ENCODE measurements at regions not wholly inside any gene's neighbourhood (a gene's known extent, or its start where the extent isn't known, plus 50 kb on each side); places are given as distances from the start of the nearest gene placed in this dataset.
"Not testable (repeated sequence)": the region's sequence is repeated elsewhere in the genome, so short reads cannot be mapped to it uniquely, and the experiment has no call there.

- Histone ChIP-seq H4K20me1 (no peaks in the 10 kb centered on the region), H3K4me1 (peaks cover 7 to 24% (median 17%) of the 10 kb centered on the region in 10 experiments; a peak in 19 of 20 replicates), H3K9ac (no peak overlapping the region), H3K4me3 (no peak overlapping the region), H3K9me3 (replicated peaks in 1 of 11) (peaks cover 0 to 9% (median 0%) of the 10 kb centered on the region in 11 experiments; a peak in 2 of 22 replicates), H3K36me3 (no peaks in the 10 kb centered on the region), H3K4me2 (no peak overlapping the region), H3K27ac (no peak overlapping the region), H3K27me3 (no peaks in the 10 kb centered on the region)
- no peak for TF ChIP-seq Cebpa-rat (IDR thresholded peaks at IDR 0.05)
These were observed 255.9 kb upstream of the SULF2 start for GRCh38 chr20:48041078-48041780.

GRCh38 chr20:48040491-48040890, 255.2 kb upstream of the SULF2 start:
- H3K4me1 ChIP-seq = peaks cover 7 to 24% (median 17%) of the 10 kb centered on the region in 10 experiments; a peak in 19 of 20 replicates
- H3K27ac ChIP-seq = no peak overlapping the region
- no peak overlapping the region for H3K4me3 ChIP-seq
- H4K20me1 ChIP-seq = no peaks in the 10 kb centered on the region
- H3K36me3 ChIP-seq = no peaks in the 10 kb centered on the region
- H3K9me3 ChIP-seq (replicated peaks in 1 of 11) = peaks cover 0 to 10% (median 1%) of the 10 kb centered on the region in 11 experiments; a peak in 8 of 22 replicates
- TF ChIP-seq Cebpa-rat (IDR thresholded peaks at IDR 0.05) = no peak
- no peaks in the 10 kb centered on the region for H3K27me3 ChIP-seq
- no peak overlapping the region for H3K9ac ChIP-seq
- H3K4me2 ChIP-seq = no peak overlapping the region

GRCh38 chr20:48040051-48040450, 254.8 kb upstream of the SULF2 start:
- Histone ChIP-seq H3K4me1 (peaks cover 7 to 24% (median 17%) of the 10 kb centered on the region in 10 experiments; a peak in 19 of 20 replicates), H3K27me3 (no peaks in the 10 kb centered on the region), H3K4me2 (no peak overlapping the region), H3K27ac (no peak overlapping the region), H3K9me3 (replicated peaks in 1 of 11) (peaks cover 0 to 14% (median 5%) of the 10 kb centered on the region in 11 experiments; a peak in 10 of 22 replicates), H3K36me3 (no peaks in the 10 kb centered on the region), H3K9ac (no peak overlapping the region), H4K20me1 (no peaks in the 10 kb centered on the region), H3K4me3 (no peak overlapping the region)
- TF ChIP-seq Cebpa-rat (IDR thresholded peaks at IDR 0.05) = no peak

GRCh38 chr20:48039514-48039913, 254.2 kb upstream of the SULF2 start:
- Histone ChIP-seq H3K4me2 (no peak overlapping the region), H3K27me3 (no peaks in the 10 kb centered on the region), H3K9me3 (replicated peaks in 1 of 11) (peaks cover 0 to 18% (median 8%) of the 10 kb centered on the region in 11 experiments; a peak in 10 of 22 replicates), H3K27ac (no peak overlapping the region), H3K36me3 (no peaks in the 10 kb centered on the region), H3K9ac (no peak overlapping the region), H3K4me1 (peaks cover 7 to 24% (median 17%) of the 10 kb centered on the region in 10 experiments; a peak in 19 of 20 replicates), H4K20me1 (no peaks in the 10 kb centered on the region), H3K4me3 (no peak overlapping the region)
- no peak for TF ChIP-seq Cebpa-rat (IDR thresholded peaks at IDR 0.05)

- no peaks in the 10 kb centered on the region for H3K36me3 ChIP-seq
- H3K9ac ChIP-seq = no peak overlapping the region
- H3K27me3 ChIP-seq = no peaks in the 10 kb centered on the region
- H4K20me1 ChIP-seq = no peaks in the 10 kb centered on the region
- peaks cover 7 to 23% (median 17%) of the 10 kb centered on the region in 10 experiments; a peak in 19 of 20 replicates for H3K4me1 ChIP-seq
- no peak for TF ChIP-seq Cebpa-rat (IDR thresholded peaks at IDR 0.05)
- H3K4me2 ChIP-seq = peak overlapping the region in 8 of 11 experiments; percentile 13 to 58 (median 34); a peak in 14 of 22 replicates
- no peak overlapping the region for H3K27ac ChIP-seq
- H3K4me3 ChIP-seq = no peak overlapping the region
- H3K9me3 ChIP-seq (replicated peaks in 1 of 11) = peaks cover 0 to 18% (median 8%) of the 10 kb centered on the region in 11 experiments; a peak in 10 of 22 replicates
These were observed 253.4 kb upstream of the SULF2 start for GRCh38 chr20:48038713-48039112.

GRCh38 chr20:48037798-48038197, 252.5 kb upstream of the SULF2 start:
- H4K20me1 ChIP-seq, H3K27ac ChIP-seq: not testable (repeated sequence)

GRCh38 chr20:48035961-48036731, 250.9 kb upstream of the SULF2 start:
- Histone ChIP-seq H3K9me3 (replicated peaks in 1 of 11) (peaks cover 0 to 18% (median 8%) of the 10 kb centered on the region in 11 experiments; a peak in 10 of 22 replicates), H4K20me1 (no peaks in the 10 kb centered on the region)

More at GRCh38 chr20:48037798-48038197, 252.5 kb upstream of the SULF2 start:
- peaks cover 7 to 20% (median 15%) of the 10 kb centered on the region in 10 experiments; a peak in 19 of 20 replicates for H3K4me1 ChIP-seq
- peaks cover 0 to 18% (median 8%) of the 10 kb centered on the region in 11 experiments; a peak in 10 of 22 replicates for H3K9me3 ChIP-seq (replicated peaks in 1 of 11)
- H3K36me3 ChIP-seq, H3K27me3 ChIP-seq, H3K4me3 ChIP-seq, H3K9ac ChIP-seq: not testable (repeated sequence)
- H3K4me2 ChIP-seq = peak overlapping the region in 9 of 11 experiments; percentile 14 to 58 (median 34); a peak in 11 of 22 replicates

GRCh38 chr20:48034751-48035150, 249.5 kb upstream of the SULF2 start:
- Histone ChIP-seq H3K27ac (no peak overlapping the region), H3K27me3 (no peaks in the 10 kb centered on the region), H3K9ac (no peak overlapping the region), H4K20me1 (no peaks in the 10 kb centered on the region), H3K36me3 (no peaks in the 10 kb centered on the region), H3K4me2 (no peak overlapping the region), H3K9me3 (replicated peaks in 1 of 11) (peaks cover 0 to 15% (median 8%) of the 10 kb centered on the region in 11 experiments; a peak in 10 of 22 replicates), H3K4me3 (no peak overlapping the region), H3K4me1 (peaks cover 7 to 20% (median 15%) of the 10 kb centered on the region in 10 experiments; a peak in 19 of 20 replicates)
- no peak for TF ChIP-seq Cebpa-rat (IDR thresholded peaks at IDR 0.05)

More at GRCh38 chr20:48035961-48036731, 250.9 kb upstream of the SULF2 start:
- no peaks in the 10 kb centered on the region for H3K27me3 ChIP-seq
- H3K36me3 ChIP-seq = no peaks in the 10 kb centered on the region
- no peak for TF ChIP-seq Cebpa-rat (IDR thresholded peaks at IDR 0.05)
- no peak overlapping the region for H3K4me2 ChIP-seq
- H3K27ac ChIP-seq = no peak overlapping the region
- peaks cover 7 to 20% (median 15%) of the 10 kb centered on the region in 10 experiments; a peak in 19 of 20 replicates for H3K4me1 ChIP-seq
- H3K4me3 ChIP-seq = no peak overlapping the region
- H3K9ac ChIP-seq = no peak overlapping the region

GRCh38 chr20:48033005-48033404, 247.7 kb upstream of the SULF2 start:
- peaks cover 0 to 11% (median 8%) of the 10 kb centered on the region in 11 experiments; a peak in 10 of 22 replicates for H3K9me3 ChIP-seq (replicated peaks in 1 of 11)
- H3K4me2 ChIP-seq, H3K27ac ChIP-seq, H3K9ac ChIP-seq, H3K27me3 ChIP-seq, H3K4me3 ChIP-seq, H3K36me3 ChIP-seq, H4K20me1 ChIP-seq: not testable (repeated sequence)
- H3K4me1 ChIP-seq = peaks cover 0 to 12% (median 6%) of the 10 kb centered on the region in 10 experiments; a peak in 15 of 20 replicates

Data from BLaER1 treated with 17β-estradiol and CSF1 and Interleukin-3, amounts not matched to agents 10 nM and 100 nM (cell line).